ENCODE measurements at regions not wholly inside any gene's neighbourhood (a gene's known extent, or its start where the extent isn't known, plus 50 kb on each side); places are given as distances from the start of the nearest gene placed in this dataset.

DNA sequence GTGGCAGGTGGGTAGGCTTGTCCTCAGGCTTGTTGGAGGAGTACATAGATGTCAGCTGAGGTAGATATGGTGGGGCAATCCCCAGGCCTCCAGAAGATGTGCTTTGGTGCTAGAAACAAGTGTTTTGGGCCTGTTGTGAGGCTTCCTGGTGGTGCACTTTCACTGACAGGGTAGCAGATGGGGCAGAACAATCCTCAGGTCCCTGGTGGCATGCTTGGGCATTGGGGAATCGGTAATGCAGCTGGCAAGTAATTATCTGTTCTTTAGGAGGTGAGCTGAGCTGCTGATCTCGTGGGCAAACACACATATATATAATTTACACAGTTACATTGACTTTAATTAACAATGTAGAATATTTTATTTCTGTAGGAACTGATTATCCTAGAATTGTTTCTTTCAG, 458.7 kb downstream of the BMP2 start:
- POLR2A ChIA-PET, result no interaction called here

DNA sequence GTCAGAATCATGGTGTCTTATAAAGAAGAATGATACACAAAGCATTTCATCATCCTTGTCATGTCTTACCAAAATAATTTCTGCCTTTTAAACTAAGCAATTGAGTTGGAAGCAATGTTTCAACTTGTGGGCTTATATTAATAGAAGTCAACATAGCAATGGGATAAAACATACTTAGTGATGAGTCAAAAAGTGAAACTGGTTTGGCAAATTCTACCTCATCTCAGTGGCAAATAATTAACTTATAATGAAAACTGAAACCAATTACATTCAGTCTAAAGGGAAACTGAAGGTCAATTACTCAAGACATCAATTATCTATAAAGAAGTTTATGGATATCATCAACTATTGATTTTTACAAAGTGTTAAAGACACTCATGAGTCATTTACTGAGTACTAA, 463.8 kb downstream of the BMP2 start:
- ChIA-PET CTCF (no interaction called here), POLR2A (no interaction called here)

More for the DNA sequence above, 458.7 kb downstream of the BMP2 start:
- CTCF ChIA-PET, result no interaction called here

DNA sequence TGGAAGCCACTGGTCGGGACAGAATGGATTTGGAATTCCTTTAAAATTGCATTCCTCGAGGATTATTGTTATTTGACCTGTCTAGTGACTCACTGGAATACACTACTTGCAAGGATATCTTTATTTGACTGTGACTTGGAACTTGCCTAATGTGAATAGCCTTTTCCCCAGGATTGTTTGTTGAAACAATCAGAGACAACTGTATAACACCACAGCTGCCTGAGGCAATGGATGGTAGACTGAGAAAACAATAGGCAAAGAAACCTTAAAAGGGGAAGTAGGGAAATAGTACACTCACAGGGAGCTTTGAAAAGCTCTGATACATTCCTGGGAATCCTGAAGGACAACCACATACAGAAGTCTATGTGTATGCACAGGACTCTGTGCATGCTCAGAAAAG, 465.3 kb downstream of the BMP2 start:
- ChIA-PET POLR2A (no interaction called here), CTCF (no interaction called here)

DNA sequence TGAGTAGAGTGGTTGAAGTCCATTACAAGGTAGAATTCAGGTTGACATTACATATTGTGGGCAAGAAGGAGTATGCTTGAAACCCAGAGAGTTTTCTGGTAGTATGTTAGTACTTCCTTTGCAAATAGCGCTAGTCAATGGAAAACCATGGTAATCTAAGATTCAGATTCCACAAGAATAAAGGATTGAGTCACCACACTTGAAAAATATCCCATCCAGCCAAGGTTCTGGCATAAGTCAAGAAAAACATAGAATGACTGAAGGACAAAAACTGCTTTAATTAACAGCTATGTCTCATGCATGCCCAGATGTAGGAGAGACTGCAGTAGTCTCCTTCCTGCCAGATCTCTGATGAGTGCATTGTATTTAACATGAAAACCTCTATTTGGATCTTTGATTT, 469.8 kb downstream of the BMP2 start:
- ChIA-PET CTCF (no interaction called here), POLR2A (no interaction called here)

DNA sequence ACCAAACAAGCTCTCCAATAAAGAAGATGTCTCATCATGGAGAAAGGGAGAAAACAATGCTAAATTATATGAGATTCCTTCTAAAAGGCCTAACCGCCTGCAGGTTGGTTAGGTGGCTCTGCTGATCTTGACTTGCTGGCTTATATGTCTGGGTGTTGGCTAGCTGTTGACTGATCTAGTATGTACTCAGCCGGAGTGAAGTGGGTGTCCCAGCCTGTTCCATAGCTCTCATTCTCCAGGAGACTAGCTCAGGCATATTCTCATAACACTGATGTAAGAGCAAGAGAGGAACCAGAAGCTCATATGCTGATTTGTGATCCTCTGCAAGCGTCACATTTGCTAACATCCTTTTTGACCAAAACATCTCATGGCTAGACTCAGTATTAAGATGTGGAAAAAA, 473.0 kb downstream of the BMP2 start:
- CTCF ChIA-PET, result no interaction called here
- POLR2A ChIA-PET, result no interaction called here

DNA sequence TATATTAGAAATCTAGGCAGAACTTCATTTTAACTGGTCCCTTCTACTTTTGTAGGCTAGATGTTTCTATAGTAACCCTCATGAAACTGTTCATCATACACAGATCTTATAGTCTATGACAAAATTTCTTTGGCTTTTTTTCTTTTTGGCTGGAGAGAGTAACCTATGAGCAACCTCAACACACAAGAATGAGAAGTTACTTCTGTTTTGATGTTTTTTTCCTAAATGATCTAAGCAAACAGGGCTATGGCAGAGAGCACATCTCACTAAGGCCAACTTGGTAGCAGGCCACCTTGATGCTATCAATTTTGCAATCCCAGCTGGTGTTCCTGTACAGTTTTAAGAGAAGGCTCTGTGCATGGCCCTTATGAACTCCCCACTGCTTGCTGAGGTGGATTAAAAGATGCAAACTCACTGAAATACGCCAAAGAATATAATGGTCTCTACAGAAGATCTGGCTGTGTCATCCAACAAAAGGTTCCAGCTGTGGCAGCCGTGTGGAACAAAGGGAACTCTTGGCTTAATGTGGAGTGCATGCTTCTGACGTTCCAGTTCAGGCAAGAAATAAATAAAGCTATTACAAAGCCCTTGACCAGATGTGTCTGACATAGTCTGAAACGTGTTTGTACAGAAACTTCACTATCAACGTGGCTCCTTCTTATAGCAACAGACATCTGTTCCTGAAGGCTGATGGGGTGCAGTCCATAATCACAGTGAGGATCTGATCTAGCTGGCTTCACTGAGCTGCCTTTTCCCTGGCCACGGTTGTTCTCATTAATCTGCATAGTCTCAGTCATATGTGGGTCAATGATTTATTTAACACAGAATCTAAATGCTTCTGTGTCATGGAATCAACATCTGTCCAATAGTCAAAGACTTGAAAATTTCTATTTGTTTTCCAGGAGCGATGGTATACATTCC, 481.1 kb downstream of the BMP2 start:
- POLR2A ChIA-PET, result no interaction called here
- CTCF ChIA-PET, result no interaction called here

DNA sequence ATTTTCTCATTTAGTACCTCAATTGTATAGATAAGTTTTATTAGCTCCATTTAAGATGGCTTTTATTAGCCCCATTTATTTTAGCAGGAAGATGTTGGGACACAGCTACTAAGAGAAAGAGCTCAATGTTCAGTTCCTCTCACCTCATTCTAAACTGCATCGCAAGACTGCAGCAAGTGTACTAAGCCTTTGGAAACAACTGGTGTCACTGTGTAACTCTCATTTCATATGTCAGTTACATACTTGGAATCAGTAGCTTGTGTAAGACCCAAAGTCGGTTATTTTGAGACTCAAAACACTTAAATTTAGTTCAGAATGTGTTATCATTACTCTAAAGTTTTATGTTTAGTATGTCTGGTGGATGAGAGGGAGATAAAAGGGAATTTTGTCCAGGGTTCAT, 482.9 kb downstream of the BMP2 start:
- ChIA-PET CTCF (no interaction called here), POLR2A (no interaction called here)

DNA sequence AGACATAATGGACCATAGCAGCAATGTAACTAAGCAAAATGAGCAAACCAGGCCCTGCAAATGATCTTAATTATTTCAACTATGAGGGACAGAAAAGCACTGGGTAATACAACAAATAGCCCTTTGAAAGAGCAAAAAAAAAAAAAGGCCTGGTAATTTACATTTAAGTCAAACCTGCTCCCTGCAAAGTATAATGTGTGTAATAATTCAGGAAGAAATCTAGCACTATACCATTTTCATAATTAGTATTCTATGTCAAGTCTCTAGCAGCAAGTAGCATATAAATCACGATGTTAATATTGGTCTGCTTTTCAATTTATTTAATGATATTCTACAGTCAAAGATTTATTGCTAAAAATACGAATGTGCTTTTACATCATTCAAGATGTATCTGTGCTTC, 489.6 kb downstream of the BMP2 start:
- ChIA-PET POLR2A (no interaction called here), CTCF (no interaction called here)

DNA sequence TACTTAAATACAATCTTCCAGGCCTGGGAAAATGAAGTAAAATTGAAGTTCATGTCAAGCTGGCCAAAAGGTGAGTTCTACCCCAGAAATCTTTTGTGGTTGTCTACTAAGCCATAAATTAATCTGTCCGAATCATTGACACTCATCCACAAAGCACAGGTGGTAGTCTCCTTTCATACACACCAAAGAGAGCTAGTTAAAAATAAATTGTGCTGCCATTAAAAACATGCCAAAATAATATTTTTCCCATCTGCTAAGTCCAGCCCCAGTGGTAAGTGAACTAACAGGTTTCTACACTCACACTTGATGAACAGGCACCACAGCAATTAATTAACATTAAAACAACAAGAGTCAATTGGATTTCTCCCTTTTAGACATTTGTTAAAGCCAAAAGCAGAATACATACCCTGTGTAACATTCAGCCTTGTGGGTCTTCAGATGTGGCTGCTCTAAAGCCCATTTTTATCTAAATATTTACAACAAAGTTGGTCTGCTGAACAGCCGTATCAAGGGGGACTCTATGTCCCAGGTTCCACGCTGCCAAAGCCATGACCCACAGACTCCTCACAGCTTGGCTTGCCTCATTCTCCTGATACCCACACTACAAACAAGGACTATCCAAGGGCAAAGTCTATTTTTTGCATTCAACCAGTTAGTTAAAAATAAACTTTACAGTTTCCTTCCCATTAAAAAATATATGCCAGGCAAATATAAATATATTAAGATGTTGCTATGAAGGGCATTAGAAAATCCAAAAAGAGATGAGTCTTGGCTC, 490.4 kb downstream of the BMP2 start:
- ChIA-PET POLR2A (no interaction called here), CTCF (no interaction called here)

DNA sequence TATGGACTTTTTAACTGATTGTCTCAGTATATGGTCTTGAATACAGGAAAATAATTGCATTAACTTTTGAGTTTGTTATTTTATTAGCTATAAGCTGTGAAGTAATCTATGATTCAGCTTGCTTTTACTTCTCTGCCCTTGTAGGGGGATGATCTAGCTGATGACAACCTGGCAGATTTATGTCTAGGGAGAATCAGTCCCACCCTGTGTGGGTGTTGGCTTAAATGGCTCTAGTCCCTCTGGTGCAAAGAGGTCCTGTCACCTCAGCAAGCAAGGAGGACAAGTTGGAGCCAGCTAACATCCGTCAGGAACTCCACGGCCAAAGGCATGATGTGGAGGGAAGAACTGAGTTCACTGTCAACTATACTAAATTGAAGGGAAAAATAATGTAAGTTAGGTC, 495.3 kb downstream of the BMP2 start:
- ChIA-PET POLR2A (no interaction called here), CTCF (no interaction called here)

DNA sequence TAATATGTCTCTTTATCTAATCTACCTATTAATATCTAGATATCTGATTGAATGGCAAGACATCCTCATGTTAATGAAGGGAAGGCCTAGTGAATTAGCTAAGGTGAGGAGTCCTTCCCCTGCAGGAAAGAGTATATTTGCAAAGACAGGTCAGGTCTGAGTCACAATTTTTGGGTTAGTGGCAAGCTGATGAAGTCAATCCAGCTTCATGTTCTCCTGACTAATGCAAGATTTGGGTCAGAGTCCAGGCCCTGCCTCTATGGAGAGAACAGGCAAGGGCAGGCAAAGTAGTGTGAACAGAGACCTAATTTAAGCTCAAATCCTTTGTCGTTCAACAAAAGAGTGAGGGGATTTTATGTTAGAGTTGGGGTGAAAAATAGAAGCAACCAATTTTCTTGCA, 496.7 kb downstream of the BMP2 start:
- ChIA-PET POLR2A (no interaction called here), CTCF (no interaction called here)

DNA sequence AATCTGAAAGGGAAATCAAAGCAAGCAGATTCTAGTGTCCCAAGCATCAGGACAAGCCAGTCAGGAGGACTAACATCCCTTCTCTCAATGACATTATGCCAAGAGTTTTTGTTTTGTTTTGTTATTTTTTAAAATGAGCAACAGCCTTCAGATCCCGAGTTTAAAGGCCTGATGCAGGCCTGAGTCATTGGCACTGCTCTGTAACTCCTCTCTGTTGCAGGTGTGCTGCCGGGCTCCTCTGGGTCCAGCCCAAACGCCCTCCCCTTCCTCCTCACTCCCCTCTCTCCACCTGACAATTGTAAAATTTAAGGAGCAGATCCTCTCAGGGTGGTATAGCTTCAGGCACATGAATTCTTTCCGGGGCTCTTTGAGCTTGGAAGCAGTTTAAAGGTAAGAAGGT, 502.0 kb downstream of the BMP2 start:
- ChIA-PET CTCF (no interaction called here), POLR2A (no interaction called here)

DNA sequence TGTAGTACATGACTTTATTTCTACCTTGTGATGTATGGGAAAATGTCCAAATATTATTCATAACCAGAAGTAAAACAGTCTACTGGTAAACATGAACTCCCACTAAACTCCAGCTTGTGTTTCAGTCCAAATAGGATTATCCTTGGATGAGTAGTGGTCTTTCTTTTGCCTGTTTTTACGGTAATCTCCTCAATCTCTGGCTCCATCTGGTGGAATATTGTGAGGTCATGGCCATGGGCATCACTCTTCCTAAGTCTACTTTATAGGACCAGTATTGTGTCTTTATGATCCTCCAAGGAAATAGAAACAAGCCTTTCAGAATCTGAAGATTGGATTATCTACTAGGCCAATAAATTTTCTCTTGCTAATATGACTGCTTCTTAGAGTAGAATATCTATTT, 505.0 kb downstream of the BMP2 start:
- CTCF ChIA-PET, result no interaction called here
- POLR2A ChIA-PET, result no interaction called here

DNA sequence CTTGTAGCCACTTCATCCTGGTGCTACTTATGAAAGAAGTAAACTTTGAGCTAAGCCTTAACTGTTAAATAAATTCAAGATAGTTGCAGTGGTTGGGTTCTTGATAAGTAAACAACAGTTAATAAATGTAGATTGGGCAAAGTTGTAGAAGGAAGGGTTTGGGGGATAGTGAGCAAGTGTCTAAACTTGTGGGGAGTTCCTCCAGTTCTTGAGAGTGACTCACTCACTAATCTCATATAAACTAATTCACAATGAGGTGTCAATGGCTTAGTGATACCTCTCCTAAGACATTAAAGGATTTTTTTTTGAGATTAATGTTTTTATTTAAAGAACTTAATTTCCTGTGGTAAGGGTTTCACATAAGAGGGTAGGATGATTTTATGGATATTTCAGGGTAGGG, 507.4 kb downstream of the BMP2 start:
- ChIA-PET CTCF (no interaction called here), POLR2A (no interaction called here)

DNA sequence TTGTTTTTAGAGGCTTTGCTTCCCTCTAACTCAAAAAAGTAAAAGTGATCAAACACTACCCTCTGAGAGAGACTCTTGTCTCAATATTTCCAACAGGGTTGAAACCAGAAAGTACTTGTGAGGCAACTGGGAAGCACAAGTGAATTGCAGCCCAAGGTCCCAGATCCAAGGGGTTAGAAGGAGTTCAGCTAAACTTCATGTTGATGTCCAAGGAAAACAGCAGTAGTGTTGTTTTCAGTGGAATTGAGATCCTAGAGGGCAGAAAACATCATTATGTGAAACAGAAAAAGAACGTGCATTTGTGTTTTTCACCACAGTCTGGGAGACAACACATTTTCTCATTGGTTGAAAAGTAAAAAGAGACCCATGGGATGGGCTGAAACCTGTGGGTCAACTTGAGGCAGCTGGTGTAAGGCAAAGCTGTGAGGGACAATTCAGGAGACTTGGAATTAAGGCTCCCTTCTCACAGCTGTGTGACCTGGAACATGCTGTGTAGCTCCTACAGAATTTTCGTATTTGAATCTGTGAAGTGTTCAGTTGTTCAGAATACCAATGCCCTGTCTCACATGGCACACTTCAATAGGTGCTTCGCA, 508.3 kb downstream of the BMP2 start:
- ChIA-PET POLR2A (no interaction called here), CTCF (no interaction called here)

DNA sequence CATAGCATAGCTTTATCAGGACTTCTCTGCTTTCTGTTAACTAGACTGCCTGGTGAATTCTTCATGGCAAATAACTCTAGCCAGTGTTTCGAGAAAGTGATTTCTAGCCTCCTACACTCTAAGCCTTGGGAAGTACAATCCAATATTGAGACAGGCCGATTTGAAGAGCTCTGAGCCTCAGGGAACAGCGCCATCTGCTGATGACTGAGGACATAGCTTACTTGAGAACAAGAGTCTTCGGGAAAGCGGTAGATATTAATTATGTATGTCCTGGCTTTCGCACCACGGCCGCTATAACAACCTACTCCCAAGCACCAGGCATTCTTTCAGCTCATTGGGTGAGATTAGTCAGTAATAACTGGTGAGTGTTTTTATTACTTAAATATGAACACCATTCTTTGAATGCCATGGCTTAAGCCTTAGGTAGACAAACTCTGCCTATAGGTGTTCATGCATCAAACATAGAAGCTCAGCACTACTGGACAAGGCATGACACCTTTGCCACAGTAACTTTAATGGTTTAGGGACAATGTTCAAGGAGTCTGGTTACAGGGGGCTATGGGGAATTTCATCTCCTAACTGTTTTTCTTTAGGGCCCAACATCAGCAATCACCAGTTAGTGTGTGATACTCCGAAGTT, 518.6 kb downstream of the BMP2 start:
- ChIA-PET CTCF (no interaction called here), POLR2A (no interaction called here)

DNA sequence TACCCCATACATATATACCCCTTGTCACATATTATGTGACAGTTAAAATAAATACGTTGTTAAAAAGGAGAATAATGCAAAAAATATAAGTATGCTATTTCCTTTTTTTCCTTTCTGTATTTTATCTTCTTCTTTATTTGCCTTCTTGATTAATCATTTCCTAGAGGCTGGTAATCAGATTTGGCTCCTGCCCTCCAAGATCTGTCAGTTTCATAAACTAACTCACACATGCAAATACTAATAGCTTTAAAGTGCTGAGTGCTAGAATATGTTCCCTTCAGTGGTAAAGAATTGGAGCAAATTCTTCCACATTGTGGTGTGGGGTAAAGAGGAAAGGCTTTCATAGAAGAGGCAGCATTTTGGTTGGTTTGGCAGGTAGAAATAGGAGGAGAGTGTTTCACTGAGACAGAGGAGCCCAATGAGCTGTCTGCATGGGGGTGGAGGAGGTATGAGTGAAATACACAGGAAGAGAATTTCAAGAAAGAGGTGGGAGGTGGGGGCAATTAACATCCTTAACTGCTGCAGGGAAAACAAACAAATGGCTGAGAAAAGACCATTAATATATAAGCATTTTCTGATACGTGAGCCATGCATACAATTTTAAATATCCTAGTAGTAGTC, 523.9 kb downstream of the BMP2 start:
- ChIA-PET POLR2A (no interaction called here), CTCF (no interaction called here)

DNA sequence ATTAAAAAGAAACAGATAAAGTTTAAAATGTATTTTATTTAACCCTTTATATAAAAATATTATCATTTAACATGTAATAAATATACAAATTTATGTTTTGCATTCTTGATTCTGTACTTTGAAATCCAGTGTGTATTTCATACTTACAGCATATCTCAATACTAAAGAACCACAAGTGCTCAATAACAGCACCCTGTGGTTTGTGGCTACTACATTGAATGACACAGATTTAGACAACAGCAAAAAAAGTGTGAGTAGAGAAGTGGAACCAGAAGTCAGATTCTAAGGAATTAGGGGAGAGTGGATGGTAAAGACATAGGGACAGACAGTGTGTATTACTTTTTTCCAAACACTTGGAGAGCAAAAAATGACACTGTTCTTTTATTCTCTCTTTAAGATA, 524.5 kb downstream of the BMP2 start:
- ChIA-PET CTCF (no interaction called here), POLR2A (no interaction called here)

DNA sequence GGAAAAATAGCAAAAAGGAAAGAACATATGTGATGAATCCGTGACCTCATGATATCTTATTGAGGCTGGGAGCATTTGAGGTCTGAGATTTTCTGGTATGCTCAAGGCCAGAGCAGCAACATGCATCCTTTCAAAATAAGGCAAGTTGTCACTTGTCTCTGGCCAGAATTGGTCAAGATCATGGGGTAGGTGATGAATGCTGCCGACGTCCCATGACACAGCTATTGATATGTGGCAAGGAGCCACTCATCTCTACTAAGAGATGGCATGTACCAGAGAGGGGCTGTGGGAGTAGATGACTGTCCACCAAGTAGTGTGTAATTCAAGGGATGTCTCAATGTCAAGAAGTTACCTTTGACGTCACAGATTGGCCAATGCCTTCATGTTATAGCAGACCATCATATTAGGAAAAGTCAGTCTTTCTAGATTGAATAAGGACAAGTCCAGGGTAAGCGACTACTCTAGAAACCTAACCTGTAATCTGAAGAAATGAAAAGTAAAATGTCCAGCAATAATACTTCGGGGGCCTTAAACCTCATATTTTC, 527.4 kb downstream of the BMP2 start:
- CTCF ChIA-PET, result no interaction called here
- POLR2A ChIA-PET, result no interaction called here

DNA sequence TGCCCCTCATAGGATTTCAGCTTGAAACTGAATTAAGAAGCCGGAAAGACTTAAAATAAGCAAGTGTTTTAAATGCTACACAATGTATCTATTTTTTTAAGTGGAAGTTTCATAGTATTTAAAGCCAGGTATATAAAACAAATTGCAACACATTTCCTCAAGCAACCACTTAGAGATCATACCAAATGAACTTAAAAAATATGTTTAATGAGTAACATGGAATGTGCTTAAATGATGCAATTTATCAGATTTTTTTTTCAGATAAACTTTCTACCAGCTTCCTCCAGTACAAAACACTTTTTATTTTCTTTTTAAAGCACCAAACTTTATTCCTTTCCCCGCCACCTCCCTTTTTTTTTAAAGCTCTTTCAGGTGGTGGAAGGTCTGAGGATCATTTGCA, 534.3 kb downstream of the BMP2 start:
- CTCF ChIA-PET, result no interaction called here
- POLR2A ChIA-PET, result no interaction called here

Measured in activated CD8-positive, alpha-beta memory T cell treated with anti-CD3 and anti-CD28 coated beads for 36 hours (primary cell).